ENCODE measurements at regions not wholly inside any gene's neighbourhood (a gene's known extent, or its start where the extent isn't known, plus 50 kb on each side); places are given as distances from the start of the nearest gene placed in this dataset.

DNA sequence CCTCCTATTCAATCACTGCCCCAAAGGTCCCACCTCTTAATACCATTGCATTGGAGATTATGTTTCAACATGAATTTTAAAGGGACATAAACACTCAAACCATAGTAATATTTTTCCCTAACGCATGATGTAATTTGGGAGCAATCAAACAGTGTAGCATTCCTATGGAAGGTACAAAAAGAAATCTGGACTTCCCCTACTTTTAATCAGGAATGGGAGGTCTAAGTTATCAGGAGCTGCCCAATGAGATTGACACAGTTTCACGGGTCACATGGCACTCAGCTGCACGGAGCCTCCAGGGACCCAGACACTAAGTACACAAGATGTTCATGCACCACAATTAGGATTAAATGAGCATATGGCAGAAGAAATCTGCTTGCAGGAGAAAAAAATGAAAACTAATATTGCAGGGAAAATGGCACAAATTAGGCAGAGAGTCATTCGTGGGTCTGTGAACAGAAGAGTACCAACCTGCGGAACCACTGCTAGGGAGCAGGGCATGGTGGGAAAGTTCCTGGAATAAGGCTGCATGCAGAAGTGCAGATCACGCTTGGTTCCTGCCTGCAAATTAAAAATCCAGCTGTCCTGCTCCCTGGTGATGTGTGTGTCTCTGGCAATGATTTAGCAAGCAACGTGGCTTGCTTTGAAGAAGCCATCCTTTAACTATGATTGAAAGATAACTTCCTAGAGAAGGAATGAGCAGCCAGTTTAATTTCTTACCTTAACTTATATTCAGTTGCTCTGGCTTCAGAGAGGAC lies 326.6 kb upstream of the ID2 start:
- peaks cover 16 to 26% of the 10 kb centered on the region in 2 donors for H3K4me1 ChIP-seq (ENCODE audit: control insufficient read depth in 1 of 2, insufficient read depth in 2 of 2, low read length in 2 of 2)
- no peak for DNase-seq
- peaks cover 0 to 7% of the 10 kb centered on the region in 2 donors for H3K9me3 ChIP-seq (replicated peaks in 1 of 2; ENCODE audit: control insufficient read depth in 1 of 2, insufficient read depth in 1 of 2, low read length in 2 of 2)
- H3K9ac ChIP-seq (ENCODE audit: insufficient read depth, low read length, poor library complexity, severe bottlenecking): no peak overlapping the region
- H3K27me3 ChIP-seq (ENCODE audit: control insufficient read depth in 2 of 2, insufficient read depth in 2 of 2, low read length in 2 of 2): no peaks in the 10 kb centered on the region
- H3K4me3 ChIP-seq (replicated peaks in 1 of 3; ENCODE audit: low read depth in 2 of 3, low read length in 3 of 3): no peak overlapping the region
- H3K27ac ChIP-seq (ENCODE audit: low read depth in 1 of 2, low read length in 2 of 2): no peak overlapping the region
- Mint-ChIP-seq H3K4me3 (peak overlapping the region in 1 of 2 donors; percentile 33), H3K27me3 (ENCODE audit: low read depth in 3 of 3) (peaks cover 0 to 2% (median 0%) of the 10 kb centered on the region in 3 donors), H3K4me1 (peaks cover 20% of the 10 kb centered on the region), H3K27ac (no peak overlapping the region), H3K36me3 (peaks cover 0 to 3% of the 10 kb centered on the region in 2 donors), H3K9me3 (peaks cover 3 to 14% (median 5%) of the 10 kb centered on the region in 7 donors)
- TF ChIP-seq, protein P1, sequence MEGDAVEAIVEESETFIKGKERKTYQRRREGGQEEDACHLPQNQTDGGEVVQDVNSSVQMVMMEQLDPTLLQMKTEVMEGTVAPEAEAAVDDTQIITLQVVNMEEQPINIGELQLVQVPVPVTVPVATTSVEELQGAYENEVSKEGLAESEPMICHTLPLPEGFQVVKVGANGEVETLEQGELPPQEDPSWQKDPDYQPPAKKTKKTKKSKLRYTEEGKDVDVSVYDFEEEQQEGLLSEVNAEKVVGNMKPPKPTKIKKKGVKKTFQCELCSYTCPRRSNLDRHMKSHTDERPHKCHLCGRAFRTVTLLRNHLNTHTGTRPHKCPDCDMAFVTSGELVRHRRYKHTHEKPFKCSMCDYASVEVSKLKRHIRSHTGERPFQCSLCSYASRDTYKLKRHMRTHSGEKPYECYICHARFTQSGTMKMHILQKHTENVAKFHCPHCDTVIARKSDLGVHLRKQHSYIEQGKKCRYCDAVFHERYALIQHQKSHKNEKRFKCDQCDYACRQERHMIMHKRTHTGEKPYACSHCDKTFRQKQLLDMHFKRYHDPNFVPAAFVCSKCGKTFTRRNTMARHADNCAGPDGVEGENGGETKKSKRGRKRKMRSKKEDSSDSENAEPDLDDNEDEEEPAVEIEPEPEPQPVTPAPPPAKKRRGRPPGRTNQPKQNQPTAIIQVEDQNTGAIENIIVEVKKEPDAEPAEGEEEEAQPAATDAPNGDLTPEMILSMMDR (IDR thresholded peaks at IDR 0.05): no peak
- intact Hi-C loops (cut with micrococcal nuclease): no loop called here
- no peak overlapping the region for H3K4me2 ChIP-seq (replicated peaks; ENCODE audit: extremely low read depth, low read length, poor library complexity, severe bottlenecking)
- WGBS (ENCODE audit: insufficient coverage): 100% methylated on average over 3 of the region's 7 CpGs
- no peak overlapping the region for H2AFZ ChIP-seq (ENCODE audit: insufficient read depth, low read depth, low read length, poor library complexity, severe bottlenecking)
- no peaks in the 10 kb centered on the region for H3K36me3 ChIP-seq (replicated peaks in 1 of 2; ENCODE audit: control insufficient read depth in 1 of 2, insufficient read depth in 2 of 2, low read length in 2 of 2)
- no peaks in the 10 kb centered on the region for H4K20me1 ChIP-seq (ENCODE audit: insufficient read depth, low read length)
- no peaks in the 10 kb centered on the region for H3K79me2 ChIP-seq (ENCODE audit: insufficient read depth, low read length)

DNA sequence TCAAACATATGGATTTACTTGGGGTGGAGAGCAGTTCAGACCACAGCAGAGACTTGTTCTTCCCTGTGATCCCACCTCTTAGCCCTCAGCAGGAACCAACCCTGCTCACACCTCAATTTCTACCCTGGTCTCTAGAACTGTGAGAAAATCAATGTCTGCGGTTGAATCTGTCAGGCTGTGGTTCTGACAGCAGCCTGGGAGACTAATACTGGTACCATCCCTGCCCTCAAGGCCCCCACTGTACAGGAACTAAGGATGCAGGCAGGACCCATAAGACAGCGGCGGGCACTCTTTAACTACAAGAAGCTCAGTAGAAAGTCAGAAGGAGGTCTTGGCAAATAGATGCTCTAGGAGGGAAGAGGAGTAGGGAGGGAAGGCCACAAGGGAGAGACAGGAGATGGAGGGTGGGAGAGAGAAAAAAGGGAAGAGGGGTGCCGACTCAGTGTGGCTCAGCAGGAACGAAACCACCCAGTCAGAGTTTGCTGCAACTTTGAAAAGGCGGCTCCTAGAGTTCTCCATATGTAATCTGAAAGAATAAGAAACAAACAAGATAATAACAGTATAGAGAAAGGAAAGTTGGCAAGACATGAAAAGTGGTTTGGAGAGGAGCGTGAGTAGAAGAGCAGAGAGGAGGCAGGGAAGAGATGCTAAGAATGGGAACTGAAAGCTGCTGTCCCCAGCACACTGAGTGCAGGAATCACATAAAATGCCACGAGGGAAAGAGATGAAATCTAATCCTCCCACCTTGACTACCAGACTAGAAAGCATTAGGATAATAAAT lies 323.9 kb upstream of the ID2 start:
- TF ChIP-seq, protein P1 (IDR thresholded peaks at IDR 0.05): no peak

More for the DNA sequence above, 323.9 kb upstream of the ID2 start:
- Histone ChIP-seq H3K4me1 (ENCODE audit: control insufficient read depth in 1 of 2, insufficient read depth in 2 of 2, low read length in 2 of 2) (peaks cover 14% of the 10 kb centered on the region in 2 donors), H3K4me3 (replicated peaks in 1 of 3; ENCODE audit: low read depth in 2 of 3, low read length in 3 of 3) (peak overlapping the region in 1 of 3 experiments; percentile 56), H3K4me2 (replicated peaks; ENCODE audit: extremely low read depth, low read length, poor library complexity, severe bottlenecking) (peak overlapping the region; percentile 60), H3K9ac (ENCODE audit: insufficient read depth, low read length, poor library complexity, severe bottlenecking) (no peak overlapping the region), H3K27me3 (ENCODE audit: control insufficient read depth in 2 of 2, insufficient read depth in 2 of 2, low read length in 2 of 2) (no peaks in the 10 kb centered on the region), H3K36me3 (replicated peaks in 1 of 2; ENCODE audit: control insufficient read depth in 1 of 2, insufficient read depth in 2 of 2, low read length in 2 of 2) (no peaks in the 10 kb centered on the region), H3K27ac (ENCODE audit: low read depth in 1 of 2, low read length in 2 of 2) (no peak overlapping the region), H2AFZ (ENCODE audit: insufficient read depth, low read depth, low read length, poor library complexity, severe bottlenecking) (peak overlapping the region; percentile 31), H4K20me1 (ENCODE audit: insufficient read depth, low read length) (no peaks in the 10 kb centered on the region), H3K79me2 (ENCODE audit: insufficient read depth, low read length) (no peaks in the 10 kb centered on the region), H3K9me3 (replicated peaks in 1 of 2; ENCODE audit: control insufficient read depth in 1 of 2, insufficient read depth in 1 of 2, low read length in 2 of 2) (peaks cover 0 to 7% of the 10 kb centered on the region in 2 donors)
- Mint-ChIP-seq H3K9me3 (peaks cover 5 to 15% (median 5%) of the 10 kb centered on the region in 7 donors), H3K4me1 (peaks cover 21% of the 10 kb centered on the region), H3K4me3 (peak overlapping the region; percentile 44 to 87), H3K36me3 (peaks cover 0 to 3% of the 10 kb centered on the region in 2 donors), H3K27ac (peak overlapping the region in 6 of 7 donors; percentile 52 to 82 (median 56)), H3K27me3 (ENCODE audit: low read depth in 3 of 3) (peaks cover 0 to 2% (median 2%) of the 10 kb centered on the region in 3 donors)
- peak; percentile 20 to 43 (median 21) for DNase-seq
- intact Hi-C loops (cut with micrococcal nuclease): no loop called here
- 44% methylated on average over 2 of the region's 8 CpGs for WGBS (ENCODE audit: insufficient coverage)

Measured in CD14-positive monocyte (primary cell).